HG02798 (cell line): ENCODE measurements at regions not wholly inside any gene's neighbourhood (a gene's known extent, or its start where the extent isn't known, plus 50 kb on each side); places are given as distances from the start of the nearest gene placed in this dataset.
A peak's percentile ranks its signal among the peaks of the same experiment; 100 is the strongest.

Source experiments
- ATAC-seq: cut with Tn5 transposase; IDR thresholded peaks from one replicate; pipeline ENCODE4 v1.9.1; 2021; ENCODE audit warnings: mild to moderate bottlenecking; ENCODE audit not compliant: unreplicated experiment, poor library complexity

DNA sequence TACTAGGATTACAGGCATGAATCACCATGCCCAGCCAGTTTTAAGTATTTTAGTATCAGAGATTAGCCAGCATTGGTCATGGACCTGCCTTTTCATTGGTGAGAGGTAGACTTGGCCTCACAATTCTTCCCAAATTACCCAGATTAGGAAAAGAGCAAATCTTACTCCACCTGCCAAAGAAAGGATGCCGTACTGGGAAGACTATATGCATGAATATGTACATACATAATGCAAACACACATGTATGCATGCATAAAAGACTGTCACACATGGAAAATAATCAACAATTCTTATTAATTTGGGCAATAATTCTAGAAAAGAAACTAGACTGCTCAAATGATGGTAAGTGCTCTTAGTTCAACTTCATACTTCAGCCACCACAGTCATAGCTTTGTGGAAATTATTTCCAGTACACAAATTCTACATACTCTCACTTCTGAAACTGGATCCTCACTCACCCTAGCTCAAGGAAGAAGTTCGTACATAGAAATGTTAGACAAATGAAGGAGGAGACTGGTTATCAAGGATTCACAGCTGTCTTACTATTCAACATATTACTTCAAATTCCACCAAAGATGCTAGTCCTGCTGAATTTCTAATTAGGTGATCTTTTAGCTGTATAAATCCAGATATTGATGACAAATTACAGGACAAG lies 73.7 kb downstream of the MINAR2 start:
- ATAC-seq, result no peak

DNA sequence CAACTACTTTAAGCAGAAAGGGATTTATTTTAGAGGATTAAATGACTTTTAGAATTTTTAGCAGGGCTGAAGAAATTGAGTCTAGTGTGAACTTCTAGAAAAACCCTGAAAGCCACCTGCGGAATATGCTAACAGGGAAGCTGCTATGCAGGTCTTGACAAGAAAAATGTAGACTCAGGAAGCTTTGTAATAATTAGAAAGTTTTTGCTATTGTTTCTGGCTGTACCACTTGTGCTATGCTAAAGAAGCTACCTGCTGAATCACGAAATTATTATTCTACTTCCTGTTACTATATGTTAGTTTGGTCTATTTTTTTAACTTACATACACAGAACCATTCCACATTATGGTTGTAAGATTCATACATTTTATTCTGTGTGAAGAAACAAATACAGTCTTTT lies 74.0 kb upstream of the CHSY3 start:
- ATAC-seq, result no peak

- ATAC-seq, result no peak
Measured at GRCh38 chr5:129836321-129836720, 67.9 kb upstream of the CHSY3 start.

- ATAC-seq, result no peak
Measured at GRCh38 chr5:129844764-129845163, 59.5 kb upstream of the CHSY3 start.

DNA sequence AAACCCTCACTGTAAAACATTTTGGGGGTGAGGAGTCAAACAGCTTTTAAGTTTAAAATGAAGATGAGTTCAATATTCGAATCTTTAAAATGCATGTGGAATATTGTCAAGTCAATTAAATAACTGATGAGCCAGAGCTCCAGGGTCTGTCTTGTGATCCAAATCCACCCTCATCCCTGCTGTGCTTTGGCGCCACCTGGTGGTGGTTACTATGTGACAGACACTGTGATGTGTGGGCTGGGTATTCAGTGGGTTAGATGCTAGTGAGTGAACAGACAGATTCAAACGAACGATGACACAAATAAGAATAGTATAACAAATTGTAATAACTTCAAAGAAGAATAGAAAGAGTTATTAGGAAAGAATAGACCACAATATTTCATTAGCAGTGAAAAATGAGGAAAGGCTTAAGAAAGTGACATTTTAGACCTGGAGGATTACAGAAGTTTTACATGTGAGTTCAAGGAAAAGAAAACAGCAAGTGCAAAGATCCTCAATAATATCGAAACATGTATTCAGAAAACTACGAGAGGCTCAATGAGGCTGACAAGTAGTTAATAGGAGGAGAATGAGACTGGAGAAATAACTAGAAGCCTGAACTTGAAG lies 51.4 kb upstream of the CHSY3 start:
- peak; percentile 98 for ATAC-seq

- ATAC-seq, result no peak
Measured at GRCh38 chr5:129853588-129853987, 50.7 kb upstream of the CHSY3 start.
